SK-N-SH (cell line): ENCODE measurements at regions not wholly inside any gene's neighbourhood (a gene's known extent, or its start where the extent isn't known, plus 50 kb on each side); places are given as distances from the start of the nearest gene placed in this dataset.
"Not testable (repeated sequence)": the region's sequence is repeated elsewhere in the genome, so short reads cannot be mapped to it uniquely, and the experiment has no call there.

ENCODE experiments used
- FOXM1 ChIP-seq: IDR thresholded peaks from 2 replicates; pipeline ENCODE4 v1.4.0; 2012; ENCODE audit warnings: low read depth, mild to moderate bottlenecking
- MXI1 ChIP-seq: IDR thresholded peaks from 2 replicates; pipeline ENCODE4 v1.6.1; 2012; ENCODE audit warnings: mild to moderate bottlenecking, low read depth, low read length, improper control_type of control experiment
- RAD21 ChIP-seq: IDR thresholded peaks from 2 replicates; pipeline ENCODE4 v1.6.1; 2012; ENCODE audit warnings: mild to moderate bottlenecking, low read length
- RCOR1 ChIP-seq: fragments of 150-350 bp; IDR thresholded peaks from 2 replicates; pipeline ENCODE4 v1.6.1; 2017; ENCODE audit warnings: antibody characterized with exemption, low read length
- RFX5 ChIP-seq: IDR thresholded peaks from 2 replicates; pipeline ENCODE4 v1.6.1; 2012; ENCODE audit warnings: mild to moderate bottlenecking, improper control_type of control experiment, low read length
- SMC3 ChIP-seq: IDR thresholded peaks from 2 replicates; pipeline ENCODE4 v1.6.1; 2012; ENCODE audit warnings: low read depth, low read length, improper control_type of control experiment
- YY1 ChIP-seq: IDR thresholded peaks from 2 replicates; pipeline ENCODE4 v1.4.0; 2012; ENCODE audit warnings: low read depth, mild to moderate bottlenecking
- TF ChIP-seq, protein P1 (sequence below): fragments of 200-600 bp; sonication (generic); IDR thresholded peaks from 2 replicates; pipeline ENCODE4 v1.6.1; 2017; ENCODE audit warnings: antibody characterized with exemption, mild to moderate bottlenecking, moderate library complexity

DNA sequence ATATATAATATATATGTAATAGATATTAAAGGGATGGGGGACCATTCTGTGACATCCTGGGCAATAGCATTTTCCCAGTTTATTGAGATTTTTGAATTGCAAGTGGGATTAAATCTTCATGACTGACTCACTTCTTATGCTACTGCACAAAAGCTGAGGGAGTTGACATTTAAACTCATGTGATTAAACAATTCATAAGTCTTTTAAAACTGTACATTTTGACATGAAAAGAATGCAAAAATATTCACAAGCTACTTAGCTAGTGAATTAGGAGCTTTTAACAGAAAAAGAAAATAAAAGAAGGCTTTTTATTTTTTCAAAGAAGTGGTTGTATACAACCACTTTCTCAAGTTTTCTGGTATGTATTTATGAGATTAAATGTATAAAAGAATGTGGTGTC lies 179.4 kb upstream of the POMZP3 start:
- not testable (repeated sequence) for TF ChIP-seq SMC3, RAD21, RFX5, FOXM1, YY1, RCOR1, MXI1
- TF ChIP-seq, protein P1, sequence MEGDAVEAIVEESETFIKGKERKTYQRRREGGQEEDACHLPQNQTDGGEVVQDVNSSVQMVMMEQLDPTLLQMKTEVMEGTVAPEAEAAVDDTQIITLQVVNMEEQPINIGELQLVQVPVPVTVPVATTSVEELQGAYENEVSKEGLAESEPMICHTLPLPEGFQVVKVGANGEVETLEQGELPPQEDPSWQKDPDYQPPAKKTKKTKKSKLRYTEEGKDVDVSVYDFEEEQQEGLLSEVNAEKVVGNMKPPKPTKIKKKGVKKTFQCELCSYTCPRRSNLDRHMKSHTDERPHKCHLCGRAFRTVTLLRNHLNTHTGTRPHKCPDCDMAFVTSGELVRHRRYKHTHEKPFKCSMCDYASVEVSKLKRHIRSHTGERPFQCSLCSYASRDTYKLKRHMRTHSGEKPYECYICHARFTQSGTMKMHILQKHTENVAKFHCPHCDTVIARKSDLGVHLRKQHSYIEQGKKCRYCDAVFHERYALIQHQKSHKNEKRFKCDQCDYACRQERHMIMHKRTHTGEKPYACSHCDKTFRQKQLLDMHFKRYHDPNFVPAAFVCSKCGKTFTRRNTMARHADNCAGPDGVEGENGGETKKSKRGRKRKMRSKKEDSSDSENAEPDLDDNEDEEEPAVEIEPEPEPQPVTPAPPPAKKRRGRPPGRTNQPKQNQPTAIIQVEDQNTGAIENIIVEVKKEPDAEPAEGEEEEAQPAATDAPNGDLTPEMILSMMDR = not testable (repeated sequence)
